ENCODE measurements at regions not wholly inside any gene's neighbourhood (a gene's known extent, or its start where the extent isn't known, plus 50 kb on each side); places are given as distances from the start of the nearest gene placed in this dataset.
"Not testable (repeated sequence)": the region's sequence is repeated elsewhere in the genome, so short reads cannot be mapped to it uniquely, and the experiment has no call there.

GRCh38 chr12:114829833-114830232 lies 145.9 kb upstream of the TBX3 start:
- DNase-seq (ENCODE audit: low spot score), result no peak
- H3K9me2 ChIP-seq (replicated peaks; ENCODE audit: insufficient read depth), result no peaks in the 10 kb centered on the region
- WGBS (ENCODE audit: low lambda C conversion rate, missing lambda C conversion rate), result 89% methylated on average over 4 of the region's 4 CpGs
- no peak overlapping the region for H3K4me2 ChIP-seq
- H3K27me3 ChIP-seq, result no peaks in the 10 kb centered on the region
- H4K20me1 ChIP-seq (ENCODE audit: insufficient read depth, poor library complexity, severe bottlenecking), result no peaks in the 10 kb centered on the region
- H3K36me3 ChIP-seq (replicated peaks; ENCODE audit: insufficient read depth, low read depth), result no peaks in the 10 kb centered on the region
- H3K4me1 ChIP-seq (ENCODE audit: insufficient read depth), result no peaks in the 10 kb centered on the region
- no peak overlapping the region for H2AFZ ChIP-seq
- TF ChIP-seq EZH2phosphoT487 (IDR thresholded peaks at IDR 0.05; ENCODE audit: low read depth, severe bottlenecking, unreplicated experiment), result no peak
- TF ChIP-seq EZH2 (IDR thresholded peaks at IDR 0.05; ENCODE audit: borderline replicate concordance), result no peak
- no peak for TF ChIP-seq CTCF (IDR thresholded peaks at IDR 0.05; ENCODE audit: poor library complexity)
- H3K4me3 ChIP-seq, result no peak overlapping the region
- H3K9me3 ChIP-seq (ENCODE audit: low read depth), result no peaks in the 10 kb centered on the region
- H3K27ac ChIP-seq, result no peak overlapping the region
- no peaks in the 10 kb centered on the region for H3K79me2 ChIP-seq

- not testable (repeated sequence) for H3K9me3 ChIP-seq (ENCODE audit: low read depth); H3K79me2 ChIP-seq; H3K36me3 ChIP-seq (replicated peaks; ENCODE audit: insufficient read depth, low read depth); H3K27ac ChIP-seq; H4K20me1 ChIP-seq (ENCODE audit: insufficient read depth, poor library complexity, severe bottlenecking); H2AFZ ChIP-seq; H3K27me3 ChIP-seq; H3K4me1 ChIP-seq (ENCODE audit: insufficient read depth); DNase-seq (ENCODE audit: low spot score); H3K4me2 ChIP-seq; H3K9me2 ChIP-seq (replicated peaks; ENCODE audit: insufficient read depth); H3K4me3 ChIP-seq
Observed at GRCh38 chr12:114829244-114829643, 145.3 kb upstream of the TBX3 start.

- no peak for TF ChIP-seq EZH2phosphoT487 (IDR thresholded peaks at IDR 0.05; ENCODE audit: low read depth, severe bottlenecking, unreplicated experiment)
- TF ChIP-seq CTCF (IDR thresholded peaks at IDR 0.05; ENCODE audit: poor library complexity), result no peak
- TF ChIP-seq EZH2 (IDR thresholded peaks at IDR 0.05; ENCODE audit: borderline replicate concordance), result no peak
- Histone ChIP-seq H3K4me1 (ENCODE audit: insufficient read depth) (no peaks in the 10 kb centered on the region), H3K27ac (no peak overlapping the region), H4K20me1 (ENCODE audit: insufficient read depth, poor library complexity, severe bottlenecking) (no peaks in the 10 kb centered on the region), H3K9me2 (replicated peaks; ENCODE audit: insufficient read depth) (no peaks in the 10 kb centered on the region), H3K79me2 (no peaks in the 10 kb centered on the region), H3K4me3 (no peak overlapping the region), H3K9me3 (ENCODE audit: low read depth) (no peaks in the 10 kb centered on the region), H3K27me3 (no peaks in the 10 kb centered on the region), H3K36me3 (replicated peaks; ENCODE audit: insufficient read depth, low read depth) (no peaks in the 10 kb centered on the region), H2AFZ (no peak overlapping the region), H3K4me2 (no peak overlapping the region)
- WGBS (ENCODE audit: low lambda C conversion rate, missing lambda C conversion rate), result 93% methylated on average over 7 of the region's 7 CpGs
- no peak for DNase-seq (ENCODE audit: low spot score)
Observed at GRCh38 chr12:114827461-114827860, 143.5 kb upstream of the TBX3 start.

GRCh38 chr12:114826244-114826643 lies 142.3 kb upstream of the TBX3 start:
- H2AFZ ChIP-seq, result no peak overlapping the region
- 55% methylated on average over 5 of the region's 5 CpGs for WGBS (ENCODE audit: low lambda C conversion rate, missing lambda C conversion rate)
- H3K27ac ChIP-seq, result no peak overlapping the region
- no peak overlapping the region for H3K4me2 ChIP-seq
- H3K9me3 ChIP-seq (ENCODE audit: low read depth), result no peaks in the 10 kb centered on the region
- no peaks in the 10 kb centered on the region for H3K36me3 ChIP-seq (replicated peaks; ENCODE audit: insufficient read depth, low read depth)
- no peaks in the 10 kb centered on the region for H3K79me2 ChIP-seq
- TF ChIP-seq EZH2 (IDR thresholded peaks at IDR 0.05; ENCODE audit: borderline replicate concordance) (no peak), EZH2phosphoT487 (IDR thresholded peaks at IDR 0.05; ENCODE audit: low read depth, severe bottlenecking, unreplicated experiment) (no peak), CTCF (IDR thresholded peaks at IDR 0.05; ENCODE audit: poor library complexity) (no peak)
- no peak for DNase-seq (ENCODE audit: low spot score)
- H3K27me3 ChIP-seq, result no peaks in the 10 kb centered on the region
- no peaks in the 10 kb centered on the region for H3K9me2 ChIP-seq (replicated peaks; ENCODE audit: insufficient read depth)
- H4K20me1 ChIP-seq (ENCODE audit: insufficient read depth, poor library complexity, severe bottlenecking), result no peaks in the 10 kb centered on the region
- no peaks in the 10 kb centered on the region for H3K4me1 ChIP-seq (ENCODE audit: insufficient read depth)
- no peak overlapping the region for H3K4me3 ChIP-seq

Data from hepatocyte (in vitro differentiated cells).